22Rv1 (cell line): ENCODE measurements at regions not wholly inside any gene's neighbourhood (a gene's known extent, or its start where the extent isn't known, plus 50 kb on each side); places are given as distances from the start of the nearest gene placed in this dataset.

ENCODE experiments used
- CTCF ChIP-seq: fragments of 450-650 bp; IDR thresholded peaks from 2 replicates; pipeline ENCODE4 v1.5.1; 2017; ENCODE audit warnings: mild to moderate bottlenecking
- ZFX ChIP-seq: fragments of 450-650 bp; IDR thresholded peaks from 2 replicates; pipeline ENCODE4 v1.6.1; 2017; ENCODE audit warnings: antibody characterized with exemption, borderline replicate concordance

GRCh38 chr4:54561940-54562339, 95.8 kb upstream of the KIT start:
- TF ChIP-seq CTCF (no peak), ZFX (no peak)
